HUES64 (cell line): ENCODE measurements at regions not wholly inside any gene's neighbourhood (a gene's known extent, or its start where the extent isn't known, plus 50 kb on each side); places are given as distances from the start of the nearest gene placed in this dataset.

Source experiments
- H3K27ac ChIP-seq: 2 replicates; pipeline ENCODE4 v1.7.0; 2013; ENCODE audit warnings: low read depth, low read length, inconsistent platforms
- H3K27me3 ChIP-seq: 2 replicates; pipeline ENCODE4 v1.6.1; 2013; ENCODE audit warnings: mild to moderate bottlenecking, low read length; ENCODE audit not compliant: insufficient read depth
- H3K36me3 ChIP-seq: 2 replicates; pipeline ENCODE4 v1.6.1; 2013; ENCODE audit warnings: mild to moderate bottlenecking, low read length; ENCODE audit not compliant: insufficient read depth
- H3K4me1 ChIP-seq: 2 replicates; pipeline ENCODE4 v1.6.1; 2013; ENCODE audit warnings: mild to moderate bottlenecking, low read length, moderate library complexity; ENCODE audit not compliant: insufficient read depth
- H3K4me3 ChIP-seq: 2 replicates; pipeline ENCODE4 v1.5.1; 2013; ENCODE audit warnings: mild to moderate bottlenecking, low read length, moderate library complexity
- H3K9ac ChIP-seq: 2 replicates; pipeline ENCODE4 v1.6.1; 2013; ENCODE audit warnings: mild to moderate bottlenecking, low read depth, low read length
- H3K9me3 ChIP-seq: 2 replicates; pipeline ENCODE4 v1.6.1; 2013; ENCODE audit warnings: low read depth, low read length; ENCODE audit not compliant: insufficient read depth
- WGBS: fragments of 150-250, 120-280 bp; methylation state at CpG from one replicate; pipeline ENCODE4 v1.1.7; 2013; ENCODE audit warnings: missing lambda C conversion rate; 5-methylcytosine and 5-hydroxymethylcytosine counted together

DNA sequence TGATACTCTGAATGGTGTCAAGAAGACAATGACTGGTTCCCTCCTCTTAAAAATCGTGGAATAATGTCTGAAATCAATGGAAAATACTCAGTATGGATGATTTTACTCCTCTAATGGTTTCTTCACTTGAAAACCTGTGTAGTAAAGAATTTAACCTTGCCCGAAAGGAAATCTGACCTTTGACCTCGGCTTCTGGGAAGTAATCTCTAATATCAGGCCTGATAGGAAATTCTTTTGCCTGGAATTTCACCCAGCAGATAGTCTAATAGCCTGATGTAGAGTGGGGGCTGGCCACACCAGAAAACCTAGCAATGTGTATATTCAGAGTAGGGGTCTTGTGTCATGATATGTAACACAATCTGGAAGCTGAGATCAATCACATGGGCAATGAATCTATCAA, 91.5 kb upstream of the GOLIM4 start:
- H3K4me1 ChIP-seq = no peaks in the 10 kb centered on the region
- 92% methylated on average over 3 of the region's 3 CpGs for WGBS
- no peaks in the 10 kb centered on the region for H3K9me3 ChIP-seq
- H3K27me3 ChIP-seq = no peaks in the 10 kb centered on the region
- no peak overlapping the region for H3K27ac ChIP-seq
- no peak overlapping the region for H3K9ac ChIP-seq
- no peaks in the 10 kb centered on the region for H3K36me3 ChIP-seq
- H3K4me3 ChIP-seq = no peak overlapping the region

DNA sequence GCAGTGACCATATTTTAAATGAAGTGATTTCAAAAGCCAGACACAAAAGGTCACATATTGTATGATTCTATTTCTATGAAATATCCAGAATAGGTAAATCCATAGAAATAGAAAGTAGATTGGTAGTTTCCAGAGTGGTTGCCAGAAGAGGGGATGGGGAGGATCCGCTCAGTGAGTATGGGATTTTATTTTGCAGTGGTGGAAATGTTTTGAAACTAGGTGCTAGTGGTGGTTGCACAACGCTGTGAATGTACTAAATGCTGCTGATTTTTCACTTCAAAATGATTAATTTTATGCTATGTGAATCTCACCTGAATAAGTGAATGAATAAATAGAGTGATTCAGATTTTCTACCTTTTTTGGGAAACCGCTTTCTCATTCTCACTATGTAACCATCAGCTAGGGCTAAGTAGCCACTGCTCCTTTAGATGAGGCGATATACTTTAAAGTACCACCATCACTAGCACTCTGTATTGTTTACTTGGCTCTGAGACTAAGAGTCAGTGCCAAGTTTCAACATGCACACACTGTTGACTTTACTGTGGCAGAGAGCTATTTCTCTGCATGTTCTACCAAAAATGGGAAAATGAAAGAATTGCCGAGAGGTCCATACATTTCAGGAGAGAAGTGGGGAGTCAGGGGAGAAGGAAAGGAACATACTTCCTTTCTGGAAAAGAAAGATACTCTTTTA, 90.7 kb upstream of the GOLIM4 start:
- no peak overlapping the region for H3K9ac ChIP-seq
- no peaks in the 10 kb centered on the region for H3K4me1 ChIP-seq
- no peaks in the 10 kb centered on the region for H3K36me3 ChIP-seq
- H3K9me3 ChIP-seq = no peaks in the 10 kb centered on the region
- 96% methylated on average over 5 of the region's 5 CpGs for WGBS
- H3K27ac ChIP-seq = no peak overlapping the region
- no peaks in the 10 kb centered on the region for H3K27me3 ChIP-seq
- no peak overlapping the region for H3K4me3 ChIP-seq

DNA sequence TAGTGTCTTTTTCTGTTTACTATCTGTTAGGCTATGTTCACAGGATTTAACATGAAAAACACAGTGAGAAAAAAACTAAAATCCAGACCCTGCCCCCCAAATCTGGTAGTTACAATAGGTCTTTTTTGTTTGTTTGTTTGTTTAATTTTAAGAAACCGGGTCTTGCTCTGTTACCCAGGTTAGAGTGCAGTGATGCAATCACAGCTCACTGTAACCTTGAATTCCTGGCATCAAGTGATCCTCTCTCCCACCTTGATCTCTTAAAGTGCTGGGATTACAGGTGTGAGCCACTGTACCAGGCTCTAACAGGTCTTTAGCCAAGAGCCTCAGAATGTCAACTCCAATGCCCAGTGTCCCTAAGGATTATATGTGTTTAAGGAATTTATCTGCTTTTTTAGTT, 88.0 kb upstream of the GOLIM4 start:
- no peak overlapping the region for H3K9ac ChIP-seq
- H3K36me3 ChIP-seq = no peaks in the 10 kb centered on the region
- H3K4me3 ChIP-seq = no peak overlapping the region
- no peaks in the 10 kb centered on the region for H3K27me3 ChIP-seq
- 85% methylated on average over 1 of the region's 1 CpG for WGBS
- no peak overlapping the region for H3K27ac ChIP-seq
- H3K9me3 ChIP-seq = no peaks in the 10 kb centered on the region
- H3K4me1 ChIP-seq = no peaks in the 10 kb centered on the region

DNA sequence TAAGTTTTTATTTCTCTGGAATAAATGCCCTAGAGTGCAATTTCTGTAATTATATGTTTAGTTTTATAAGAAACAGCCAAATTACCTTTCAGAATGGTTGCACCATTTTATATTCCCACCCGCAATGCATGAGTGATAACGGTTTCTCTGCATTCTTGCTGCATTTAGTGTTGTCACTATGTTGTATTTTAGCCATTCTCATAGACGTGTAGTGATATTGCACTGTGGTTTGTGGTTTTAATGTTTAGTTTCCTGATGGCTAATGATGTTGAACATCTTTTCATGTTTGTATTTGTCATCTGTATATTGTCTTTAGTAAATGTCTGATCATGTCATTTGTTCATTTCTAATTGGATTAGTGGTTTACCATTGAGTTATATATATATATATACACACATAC, 73.0 kb upstream of the GOLIM4 start:
- H3K27ac ChIP-seq = no peak overlapping the region
- no peak overlapping the region for H3K4me3 ChIP-seq
- H3K27me3 ChIP-seq = no peaks in the 10 kb centered on the region
- H3K9ac ChIP-seq = no peak overlapping the region
- WGBS = 93% methylated on average over 3 of the region's 3 CpGs
- H3K9me3 ChIP-seq = no peaks in the 10 kb centered on the region
- no peaks in the 10 kb centered on the region for H3K4me1 ChIP-seq
- no peaks in the 10 kb centered on the region for H3K36me3 ChIP-seq

DNA sequence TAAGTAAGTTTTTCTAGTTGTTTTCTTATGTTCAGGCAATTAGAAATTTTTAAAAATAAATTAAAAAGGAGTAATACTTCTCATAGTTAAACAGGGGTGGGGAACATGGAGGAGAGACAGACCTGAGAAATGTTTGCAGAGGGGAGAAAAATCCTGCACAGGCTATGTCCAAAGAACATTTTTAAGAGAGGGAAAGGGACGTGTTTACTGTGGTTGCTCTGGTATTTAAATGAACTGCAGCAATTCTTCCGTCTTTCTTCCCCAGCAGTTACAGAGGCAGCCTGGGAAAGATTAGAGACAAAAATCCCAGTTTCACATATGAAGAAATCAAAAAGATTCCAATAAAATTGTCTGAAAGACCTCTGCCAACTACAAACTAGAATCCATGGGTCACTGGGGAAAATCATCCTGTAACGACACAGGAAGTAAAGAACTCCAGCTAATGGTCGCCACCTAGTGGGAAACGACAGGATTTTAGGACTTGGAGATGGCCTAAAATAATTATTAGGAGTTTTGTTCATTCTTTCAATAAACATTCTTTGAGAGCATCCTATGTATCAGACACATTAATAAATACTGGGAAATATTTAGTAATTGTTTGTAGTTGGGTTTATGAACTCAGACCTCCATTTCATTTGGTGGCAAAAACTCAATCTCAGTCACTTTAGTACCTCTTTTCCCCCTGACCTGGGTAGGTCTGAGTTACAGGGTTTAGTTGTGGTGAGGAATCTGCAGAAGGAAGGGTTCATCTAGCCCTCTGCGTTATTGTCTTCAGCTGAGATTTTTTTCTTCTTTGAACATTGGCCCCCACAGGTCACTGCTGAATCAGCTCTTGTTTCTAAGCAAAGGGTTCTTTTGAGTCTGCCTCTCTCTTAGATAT, 69.9 kb upstream of the GOLIM4 start:
- Histone ChIP-seq H3K9ac (no peak overlapping the region), H3K27ac (no peak overlapping the region), H3K36me3 (no peaks in the 10 kb centered on the region), H3K4me1 (no peaks in the 10 kb centered on the region), H3K4me3 (no peak overlapping the region), H3K27me3 (no peaks in the 10 kb centered on the region), H3K9me3 (no peaks in the 10 kb centered on the region)
- WGBS = 27% methylated on average over 6 of the region's 6 CpGs

DNA sequence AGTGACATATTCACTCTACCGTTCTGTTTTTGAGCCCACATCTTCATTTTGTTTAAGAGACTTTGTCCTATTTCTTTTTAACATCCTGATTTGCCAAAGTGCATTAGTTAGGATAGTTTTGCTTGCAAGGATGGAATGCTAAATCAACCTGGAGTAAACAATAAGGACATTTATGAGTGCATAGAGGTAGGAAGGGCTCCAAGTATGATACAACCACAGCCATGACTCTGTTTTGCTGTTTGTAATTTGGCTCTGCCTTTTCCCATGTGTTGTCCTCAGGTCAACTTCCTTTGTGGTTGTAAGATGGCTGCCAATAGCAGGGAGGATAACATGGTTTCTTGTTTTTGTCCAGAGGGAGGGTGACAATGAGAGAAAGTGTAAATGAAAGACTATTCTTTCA, 66.4 kb upstream of the GOLIM4 start:
- Histone ChIP-seq H3K27ac (no peak overlapping the region), H3K9me3 (no peaks in the 10 kb centered on the region), H3K36me3 (no peaks in the 10 kb centered on the region), H3K27me3 (no peaks in the 10 kb centered on the region), H3K4me1 (peaks cover 4% of the 10 kb centered on the region; the same call in 1 of the 2 replicates), H3K4me3 (no peak overlapping the region), H3K9ac (no peak overlapping the region)
- 93% methylated on average over 1 of the region's 1 CpG for WGBS

DNA sequence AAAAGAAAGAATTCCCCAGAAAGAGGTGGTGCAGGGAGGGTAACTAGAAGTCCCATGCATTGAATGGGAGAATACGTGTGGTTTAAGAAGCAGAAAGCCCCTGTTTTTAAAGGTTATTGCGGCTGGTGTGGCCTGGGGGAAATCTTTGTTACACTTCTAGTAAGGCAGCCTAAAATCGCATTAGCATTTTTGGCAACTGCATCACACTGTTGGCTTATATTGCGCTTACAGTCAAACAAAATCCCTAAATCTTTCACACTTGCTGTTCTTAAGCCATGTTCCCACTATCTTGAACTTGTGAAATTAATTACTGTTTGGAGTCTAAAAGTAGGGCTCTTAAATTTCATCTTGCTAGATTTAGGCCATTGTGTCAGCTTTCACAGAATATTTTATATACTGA, 66.0 kb upstream of the GOLIM4 start:
- Histone ChIP-seq H3K27ac (no peak overlapping the region), H3K27me3 (no peaks in the 10 kb centered on the region), H3K4me1 (peaks cover 4% of the 10 kb centered on the region; the same call in 1 of the 2 replicates), H3K36me3 (no peaks in the 10 kb centered on the region), H3K4me3 (no peak overlapping the region), H3K9ac (no peak overlapping the region), H3K9me3 (no peaks in the 10 kb centered on the region)
- WGBS = 96% methylated on average over 4 of the region's 4 CpGs

DNA sequence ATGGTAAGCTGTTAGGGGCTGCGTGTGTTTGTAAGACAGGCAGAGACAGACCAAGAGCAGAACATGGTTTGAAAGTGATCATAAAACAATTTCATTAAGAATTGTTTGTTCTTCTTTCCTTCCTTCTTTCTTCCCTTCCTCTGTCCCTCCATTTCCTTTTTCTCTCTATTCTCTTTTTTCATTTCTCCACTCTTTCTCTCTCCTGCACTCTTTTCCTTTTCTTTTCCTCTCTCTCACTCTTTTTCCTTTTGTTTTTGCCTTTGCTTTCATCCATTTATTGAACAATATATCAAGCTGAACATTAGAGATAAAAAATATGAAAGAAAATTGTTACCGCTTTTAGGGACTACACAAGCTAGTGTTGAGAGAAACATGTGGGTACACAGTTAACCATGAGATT, 62.2 kb upstream of the GOLIM4 start:
- no peaks in the 10 kb centered on the region for H3K27me3 ChIP-seq
- H3K9ac ChIP-seq = no peak overlapping the region
- H3K4me3 ChIP-seq = no peak overlapping the region
- H3K9me3 ChIP-seq = peaks cover 7% of the 10 kb centered on the region; the same call in 1 of the 2 replicates
- no peaks in the 10 kb centered on the region for H3K36me3 ChIP-seq
- WGBS = 91% methylated on average over 2 of the region's 2 CpGs
- H3K4me1 ChIP-seq = peaks cover 4% of the 10 kb centered on the region; the same call in 1 of the 2 replicates
- H3K27ac ChIP-seq = no peak overlapping the region

DNA sequence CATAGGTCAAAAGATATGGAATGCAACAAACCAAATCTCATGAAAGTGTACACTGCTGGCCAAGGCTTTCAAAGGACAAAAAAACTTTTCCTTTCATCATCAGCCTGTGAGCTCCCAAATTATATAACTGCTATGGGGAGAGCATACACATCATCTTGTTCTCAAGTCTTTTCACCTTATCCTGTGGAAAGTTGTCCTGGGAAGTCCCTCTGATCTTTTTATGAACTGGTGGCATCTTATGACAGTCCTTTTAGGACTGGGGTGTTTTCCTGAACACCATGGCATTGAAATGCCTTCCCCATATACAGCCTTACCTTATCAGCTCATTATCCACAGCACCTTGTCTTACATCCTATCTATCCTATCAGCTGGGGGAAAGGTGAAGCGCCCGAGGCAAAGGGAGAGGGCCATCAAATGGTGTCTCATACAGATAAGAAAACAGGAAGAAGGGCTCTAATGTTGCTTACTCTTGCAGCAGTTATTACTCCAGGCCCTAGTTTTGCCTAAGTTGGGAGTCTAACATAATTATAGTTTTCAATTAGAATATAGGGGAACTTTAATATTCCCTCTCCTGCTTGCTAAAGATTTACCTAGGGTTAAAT, 61.5 kb upstream of the GOLIM4 start:
- Histone ChIP-seq H3K27ac (no peak overlapping the region), H3K9me3 (peaks cover 14% of the 10 kb centered on the region), H3K4me1 (peaks cover 4% of the 10 kb centered on the region; the same call in 1 of the 2 replicates), H3K9ac (no peak overlapping the region), H3K4me3 (no peak overlapping the region), H3K27me3 (no peaks in the 10 kb centered on the region), H3K36me3 (no peaks in the 10 kb centered on the region)
- 97% methylated on average over 2 of the region's 2 CpGs for WGBS

DNA sequence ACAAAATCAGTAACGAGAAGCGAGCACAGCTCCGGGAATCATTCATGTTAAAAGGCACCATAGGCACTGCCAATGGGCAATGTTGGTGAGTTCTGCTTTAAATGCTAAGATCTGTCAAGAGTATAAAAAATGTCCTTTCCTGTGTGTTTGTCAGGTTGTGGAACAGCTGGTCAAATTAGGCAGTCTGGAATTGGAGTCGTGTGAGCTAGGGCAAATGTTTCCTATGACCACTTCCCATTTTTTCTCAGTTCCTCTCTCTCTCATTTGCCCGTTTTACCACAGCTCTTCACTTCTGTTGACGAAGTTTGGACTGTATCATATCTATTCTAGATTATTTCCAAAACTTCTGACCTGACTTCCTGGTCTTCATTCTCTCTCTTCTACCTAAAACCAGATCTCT, 60.8 kb upstream of the GOLIM4 start:
- Histone ChIP-seq H3K27me3 (no peaks in the 10 kb centered on the region), H3K4me3 (no peak overlapping the region), H3K27ac (no peak overlapping the region), H3K9ac (no peak overlapping the region), H3K4me1 (peaks cover 4% of the 10 kb centered on the region; the same call in 1 of the 2 replicates), H3K36me3 (no peaks in the 10 kb centered on the region), H3K9me3 (peaks cover 18% of the 10 kb centered on the region)
- 96% methylated on average over 6 of the region's 6 CpGs for WGBS

DNA sequence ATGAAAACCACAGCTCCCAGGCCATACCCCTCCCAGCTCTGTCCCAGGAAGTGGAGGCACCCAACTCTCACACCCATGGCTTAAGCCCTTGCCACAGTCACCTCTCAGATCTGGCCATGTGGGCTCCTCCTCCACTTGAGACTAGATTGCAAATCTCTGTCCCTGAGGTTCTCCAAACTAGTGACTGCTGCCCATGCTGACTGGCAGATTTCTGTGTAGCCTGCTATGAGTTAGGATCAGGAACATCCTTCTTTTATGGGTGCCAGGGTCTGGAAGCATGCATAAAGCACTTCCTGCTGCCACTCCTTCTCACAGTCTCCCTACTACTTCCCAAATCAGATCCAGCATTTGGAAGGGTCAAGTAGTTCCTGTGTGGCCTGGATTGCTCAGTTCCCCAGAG, 59.6 kb upstream of the GOLIM4 start:
- H3K4me3 ChIP-seq = no peak overlapping the region
- H3K4me1 ChIP-seq = peaks cover 4% of the 10 kb centered on the region; the same call in 1 of the 2 replicates
- H3K9ac ChIP-seq = no peak overlapping the region
- H3K36me3 ChIP-seq = no peaks in the 10 kb centered on the region
- peaks cover 18% of the 10 kb centered on the region for H3K9me3 ChIP-seq
- H3K27me3 ChIP-seq = no peaks in the 10 kb centered on the region
- H3K27ac ChIP-seq = no peak overlapping the region
